Testis (tissue), 2 donors: ENCODE measurements at regions not wholly inside any gene's neighbourhood (a gene's known extent, or its start where the extent isn't known, plus 50 kb on each side); places are given as distances from the start of the nearest gene placed in this dataset.
A peak's percentile ranks its signal among the peaks of the same experiment; 100 is the strongest.

Source experiments
- CTCF ChIP-seq, 3 experiments: fragments of 450-650 bp in 2 of 3; fragments of 200-600 bp in 1 of 3; sonication (generic) in 1 of 3; IDR thresholded peaks; one replicate each; pipeline ENCODE4 v1.5.1; 2016 to 2019; ENCODE audit warnings: antibody characterized with exemption in 3 of 3, mild to moderate bottlenecking in 2 of 3, moderate library complexity in 1 of 3
- POLR2A ChIP-seq: fragments of 450-650 bp; IDR thresholded peaks from one replicate; pipeline ENCODE4 v1.6.1; 2017; ENCODE audit warnings: antibody characterized with exemption, mild to moderate bottlenecking, moderate library complexity

GRCh38 chr2:136423516-136423996 lies 305.6 kb upstream of the CXCR4 start:
- TF ChIP-seq CTCF (IDR thresholded peaks at IDR 0.05) (peak; percentile 64 to 85 (median 76)), POLR2A (no peak)
